ENCODE measurements at regions not wholly inside any gene's neighbourhood (a gene's known extent, or its start where the extent isn't known, plus 50 kb on each side); places are given as distances from the start of the nearest gene placed in this dataset.

DNA sequence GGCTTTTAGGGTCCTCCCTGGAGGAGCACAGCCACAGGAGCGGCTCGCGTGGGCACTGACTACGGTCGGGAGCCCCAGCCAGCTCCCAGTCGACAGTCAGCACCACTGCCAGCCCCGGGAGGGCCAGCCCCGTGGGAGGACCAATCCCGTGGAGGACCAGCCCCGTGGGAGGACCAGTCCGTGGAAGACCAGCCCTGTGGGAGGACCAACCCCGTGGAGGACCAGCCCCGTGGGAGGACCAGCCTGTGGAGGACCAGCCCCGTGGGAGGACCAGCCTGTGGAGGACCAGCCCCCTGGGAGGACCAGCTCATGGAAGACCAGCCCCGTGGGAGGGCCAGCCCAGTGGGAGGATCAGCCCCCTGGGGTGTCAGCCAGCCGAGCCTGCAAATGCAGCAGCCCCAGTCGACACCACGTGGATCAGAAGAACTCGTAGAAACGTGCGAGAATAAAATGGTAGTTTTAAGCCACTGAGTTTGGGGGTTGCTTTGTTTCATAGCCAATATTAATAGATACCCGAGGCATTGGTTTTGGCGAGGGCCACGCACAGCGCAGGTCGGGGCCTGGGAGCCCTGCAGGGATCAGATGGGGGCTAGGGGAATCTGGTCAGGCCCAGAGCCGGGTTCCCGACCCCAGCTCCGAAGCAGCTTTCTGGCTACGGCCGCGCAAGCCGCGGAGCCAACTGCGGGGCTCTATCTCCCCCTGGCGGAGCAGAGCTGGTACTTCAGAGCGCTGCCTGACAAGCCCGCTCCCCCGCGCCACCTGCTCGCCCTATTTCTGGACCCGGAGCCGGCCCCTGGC lies 73.0 kb downstream of the TEX51 start:
- TF ChIP-seq, protein P1, sequence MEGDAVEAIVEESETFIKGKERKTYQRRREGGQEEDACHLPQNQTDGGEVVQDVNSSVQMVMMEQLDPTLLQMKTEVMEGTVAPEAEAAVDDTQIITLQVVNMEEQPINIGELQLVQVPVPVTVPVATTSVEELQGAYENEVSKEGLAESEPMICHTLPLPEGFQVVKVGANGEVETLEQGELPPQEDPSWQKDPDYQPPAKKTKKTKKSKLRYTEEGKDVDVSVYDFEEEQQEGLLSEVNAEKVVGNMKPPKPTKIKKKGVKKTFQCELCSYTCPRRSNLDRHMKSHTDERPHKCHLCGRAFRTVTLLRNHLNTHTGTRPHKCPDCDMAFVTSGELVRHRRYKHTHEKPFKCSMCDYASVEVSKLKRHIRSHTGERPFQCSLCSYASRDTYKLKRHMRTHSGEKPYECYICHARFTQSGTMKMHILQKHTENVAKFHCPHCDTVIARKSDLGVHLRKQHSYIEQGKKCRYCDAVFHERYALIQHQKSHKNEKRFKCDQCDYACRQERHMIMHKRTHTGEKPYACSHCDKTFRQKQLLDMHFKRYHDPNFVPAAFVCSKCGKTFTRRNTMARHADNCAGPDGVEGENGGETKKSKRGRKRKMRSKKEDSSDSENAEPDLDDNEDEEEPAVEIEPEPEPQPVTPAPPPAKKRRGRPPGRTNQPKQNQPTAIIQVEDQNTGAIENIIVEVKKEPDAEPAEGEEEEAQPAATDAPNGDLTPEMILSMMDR (IDR thresholded peaks at IDR 0.05; ENCODE audit: borderline replicate concordance, insufficient read depth, low read depth, low read length), result peak; percentile 98
- no peak overlapping the region for H3K4me3 ChIP-seq (ENCODE audit: low read depth, low read length)

DNA sequence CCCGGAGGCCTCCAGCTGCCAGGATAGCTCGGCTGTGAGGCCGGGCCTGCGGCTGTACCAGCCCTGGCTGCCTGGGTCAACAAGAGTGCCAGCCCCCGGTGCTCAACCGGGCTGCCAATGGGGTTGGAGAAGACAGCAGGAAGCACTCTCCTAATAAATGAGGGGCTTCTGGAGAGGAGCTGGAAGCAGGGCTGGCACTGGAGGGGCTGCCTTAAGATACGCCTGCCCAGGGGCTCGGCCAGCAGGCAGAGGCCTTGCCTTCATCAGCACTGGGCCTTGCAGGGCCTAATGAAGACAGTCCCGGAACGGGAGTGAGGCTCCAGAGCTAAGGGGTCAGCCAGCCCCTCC lies 73.6 kb downstream of the TEX51 start:
- no peak overlapping the region for H3K4me3 ChIP-seq (ENCODE audit: low read depth, low read length)
- TF ChIP-seq, protein P1 (IDR thresholded peaks at IDR 0.05; ENCODE audit: borderline replicate concordance, insufficient read depth, low read depth, low read length), result no peak

DNA sequence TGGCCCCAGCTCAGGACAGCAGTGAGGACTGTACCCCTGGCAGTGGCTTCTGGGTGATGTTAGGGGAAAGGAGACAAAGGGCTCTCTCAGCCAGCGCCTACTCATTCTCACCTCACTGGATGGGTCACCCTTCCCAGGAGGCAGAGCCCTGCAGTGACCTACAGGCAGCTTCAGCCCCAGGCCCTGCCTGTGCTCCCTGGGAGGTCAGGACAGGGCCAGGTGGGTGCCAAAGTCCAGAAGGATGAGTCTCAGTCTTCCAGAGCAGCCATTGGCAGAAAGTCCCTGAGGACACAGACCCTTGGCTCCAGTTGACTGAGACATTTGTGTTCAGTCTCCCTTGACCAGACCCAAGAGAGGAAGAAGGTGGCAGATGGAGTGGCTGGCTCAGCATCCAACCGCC lies 75.1 kb downstream of the TEX51 start:
- H3K4me3 ChIP-seq (ENCODE audit: low read depth, low read length), result no peak overlapping the region
- TF ChIP-seq, protein P1 (IDR thresholded peaks at IDR 0.05; ENCODE audit: borderline replicate concordance, insufficient read depth, low read depth, low read length), result no peak

DNA sequence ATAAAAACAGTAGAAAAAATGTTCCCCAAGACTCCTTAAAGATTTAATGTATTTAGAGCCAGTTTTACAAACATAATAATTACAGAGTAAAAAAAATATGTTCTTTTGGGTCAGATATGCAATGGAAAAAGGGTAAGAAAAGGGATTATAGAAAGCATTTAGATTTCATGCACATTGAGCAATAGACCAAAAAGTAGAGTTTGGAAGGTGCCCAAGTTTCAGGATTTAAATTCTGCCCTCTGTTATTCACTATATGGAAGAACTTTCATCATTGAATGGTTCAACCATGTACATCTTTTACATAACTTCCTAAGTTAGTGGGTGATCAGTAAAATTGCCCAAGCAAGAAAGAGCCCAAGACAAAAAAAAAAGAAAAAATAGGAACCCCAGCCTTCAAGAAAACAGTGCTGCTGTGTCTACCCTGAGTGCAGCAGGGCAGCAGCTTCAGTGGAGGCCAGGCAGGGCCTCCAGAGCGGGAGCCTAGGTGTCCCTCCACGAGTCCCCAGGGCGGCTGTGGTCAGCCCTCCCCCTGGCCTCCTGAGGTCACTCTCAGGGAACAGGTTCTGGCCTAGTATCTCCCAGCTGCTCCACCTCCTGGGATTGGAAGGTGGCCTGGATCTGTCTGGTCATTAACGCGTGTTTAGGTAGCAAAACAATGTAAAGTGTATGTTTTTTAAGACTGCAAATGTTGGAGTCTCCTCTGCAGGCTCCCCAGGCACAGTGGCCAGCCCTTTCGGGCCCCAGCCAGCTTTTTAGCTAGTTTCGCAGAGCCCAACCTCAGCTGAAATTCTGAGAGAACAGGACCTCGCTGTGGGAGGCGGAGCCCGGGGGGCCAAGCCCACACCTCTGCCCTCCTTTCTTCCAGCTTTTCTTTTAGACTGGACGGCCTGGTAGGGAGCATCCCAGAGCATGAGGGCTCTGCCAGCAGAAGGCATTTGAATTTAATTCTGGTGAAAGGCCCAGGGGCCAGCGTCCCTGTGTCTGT lies 77.3 kb downstream of the TEX51 start:
- no peak overlapping the region for H3K4me3 ChIP-seq (ENCODE audit: low read depth, low read length)
- TF ChIP-seq, protein P1 (IDR thresholded peaks at IDR 0.05; ENCODE audit: borderline replicate concordance, insufficient read depth, low read depth, low read length), result no peak

DNA sequence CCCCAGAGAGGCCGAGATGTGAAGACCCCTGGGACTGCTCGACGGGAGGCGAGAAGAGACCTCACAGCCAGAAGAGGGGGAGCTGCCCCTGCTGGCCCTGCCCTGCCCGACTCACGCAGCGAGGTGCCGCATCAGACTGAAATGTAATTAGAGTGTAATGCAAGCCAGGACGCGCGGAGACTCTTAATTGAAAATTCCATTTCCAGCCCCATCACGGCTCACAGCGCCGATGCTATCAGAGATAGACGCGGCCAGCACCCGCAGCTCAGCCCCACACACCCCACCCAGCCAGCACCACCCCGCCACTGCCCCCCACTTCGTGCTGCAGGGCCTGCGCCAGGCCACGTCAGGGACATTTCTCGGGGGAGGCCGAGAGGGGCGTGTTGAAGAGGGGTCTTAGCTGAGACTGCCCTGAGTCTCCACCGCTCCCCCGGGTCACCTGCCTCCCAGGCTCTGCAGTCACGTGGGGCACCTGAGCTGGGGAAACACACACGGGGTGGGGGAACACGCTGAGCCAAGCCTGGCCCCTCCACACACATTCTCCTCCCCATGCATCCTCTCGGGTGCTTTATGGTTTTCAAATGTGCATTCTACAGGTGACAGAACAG lies 78.1 kb downstream of the TEX51 start:
- no peak overlapping the region for H3K4me3 ChIP-seq (ENCODE audit: low read depth, low read length)

DNA sequence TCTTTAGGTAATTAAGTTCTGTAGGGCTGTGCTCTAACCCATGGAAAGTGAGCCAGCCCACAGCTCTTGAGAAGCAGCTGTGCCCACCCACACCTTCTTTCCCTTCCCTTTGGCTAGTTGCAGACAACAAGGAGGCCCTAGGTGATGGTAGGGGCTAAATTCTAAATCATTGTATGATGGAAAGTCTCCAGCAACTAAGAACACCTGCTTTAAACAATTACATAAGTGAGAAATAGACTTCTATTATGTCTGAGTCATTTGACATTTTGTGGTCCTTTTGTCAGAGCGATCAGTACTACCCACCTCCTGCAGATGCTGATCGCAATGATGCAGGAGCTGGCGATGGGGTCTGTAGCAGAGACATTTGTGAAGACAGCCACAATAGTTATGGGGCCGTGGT lies 79.6 kb downstream of the TEX51 start:
- no peak overlapping the region for H3K4me3 ChIP-seq (ENCODE audit: low read depth, low read length)
- TF ChIP-seq, protein P1 (IDR thresholded peaks at IDR 0.05; ENCODE audit: borderline replicate concordance, insufficient read depth, low read depth, low read length), result no peak

More for the DNA sequence above, 78.1 kb downstream of the TEX51 start:
- TF ChIP-seq, protein P1 (IDR thresholded peaks at IDR 0.05; ENCODE audit: borderline replicate concordance, insufficient read depth, low read depth, low read length), result no peak

Data from GM12875 (cell line).